Activated T-helper 2 cell treated with anti-CD3 and anti-CD28 coated beads, Interferon-gamma antibody, Interleukin-2, Interleukin-4, amounts not matched to agents 10 μg/mL and 5 μg/mL and 100 μg/mL, durations not matched to agents 14 hours and 24 hours and 36 hours (primary cell): ENCODE measurements at regions not wholly inside any gene's neighbourhood (a gene's known extent, or its start where the extent isn't known, plus 50 kb on each side); places are given as distances from the start of the nearest gene placed in this dataset.
"Not testable (repeated sequence)": the region's sequence is repeated elsewhere in the genome, so short reads cannot be mapped to it uniquely, and the experiment has no call there.

ENCODE experiments used
- DNase-seq: peaks from one replicate; pipeline ENCODE4 v3.0.0; 2021; ENCODE audit warnings: low spot score
- H3K27ac Mint-ChIP-seq: one replicate; pipeline ENCODE4 v1.8.0; 2021; ENCODE audit warnings: mixed read lengths
- H3K27me3 Mint-ChIP-seq: one replicate; pipeline ENCODE4 v1.8.0; 2021; ENCODE audit warnings: low read depth, mixed read lengths
- H3K36me3 Mint-ChIP-seq: one replicate; pipeline ENCODE4 v1.8.0; 2021; ENCODE audit warnings: low read depth, mixed read lengths
- H3K4me1 Mint-ChIP-seq: one replicate; pipeline ENCODE4 v1.8.0; 2021; ENCODE audit warnings: low read depth, mixed read lengths
- H3K4me3 Mint-ChIP-seq: one replicate; pipeline ENCODE4 v1.8.0; 2021; ENCODE audit warnings: low read depth, mild to moderate bottlenecking, moderate library complexity, mixed read lengths
- H3K9me3 Mint-ChIP-seq: one replicate; pipeline ENCODE4 v1.8.0; 2021; ENCODE audit warnings: mixed read lengths
- intact Hi-C: fragments of 100-400 bp; cut with micrococcal nuclease; formaldehyde crosslinking; loops from one replicate; pipeline ENCODE4 v1.15.1; 2023

GRCh38 chr4:33959519-33959918, 2284.8 kb downstream of the ARAP2 start:
- no peaks in the 10 kb centered on the region for H3K27me3 Mint-ChIP-seq
- H3K36me3 Mint-ChIP-seq = no peaks in the 10 kb centered on the region
- peaks cover 30% of the 10 kb centered on the region for H3K9me3 Mint-ChIP-seq
- no peak for DNase-seq
- H3K4me3 Mint-ChIP-seq = no peak overlapping the region
- H3K27ac Mint-ChIP-seq = no peak overlapping the region
- no peaks in the 10 kb centered on the region for H3K4me1 Mint-ChIP-seq
- intact Hi-C loops = no loop called here

GRCh38 chr4:33961761-33962160, 2282.6 kb downstream of the ARAP2 start:
- Mint-ChIP-seq H3K27ac (no peak overlapping the region), H3K4me3 (no peak overlapping the region), H3K4me1 (no peaks in the 10 kb centered on the region), H3K36me3 (no peaks in the 10 kb centered on the region), H3K27me3 (no peaks in the 10 kb centered on the region), H3K9me3 (peaks cover 24% of the 10 kb centered on the region)
- DNase-seq = no peak
- intact Hi-C loops = no loop called here

- H3K9me3 Mint-ChIP-seq = peaks cover 12% of the 10 kb centered on the region
These were observed 2277.5 kb downstream of the ARAP2 start for GRCh38 chr4:33966808-33967207.

GRCh38 chr4:33974270-33974669, 2270.0 kb downstream of the ARAP2 start:
- DNase-seq = no peak
- Mint-ChIP-seq H3K4me3 (no peak overlapping the region), H3K27me3 (no peaks in the 10 kb centered on the region), H3K9me3 (peaks cover 10% of the 10 kb centered on the region), H3K36me3 (no peaks in the 10 kb centered on the region), H3K4me1 (no peaks in the 10 kb centered on the region), H3K27ac (no peak overlapping the region)
- intact Hi-C loops = no loop called here

More at GRCh38 chr4:33966808-33967207, 2277.5 kb downstream of the ARAP2 start:
- no peak overlapping the region for H3K4me3 Mint-ChIP-seq
- H3K4me1 Mint-ChIP-seq = no peaks in the 10 kb centered on the region
- H3K27ac Mint-ChIP-seq = no peak overlapping the region
- no peaks in the 10 kb centered on the region for H3K27me3 Mint-ChIP-seq
- intact Hi-C loops = no loop called here
- no peak for DNase-seq
- no peaks in the 10 kb centered on the region for H3K36me3 Mint-ChIP-seq

GRCh38 chr4:33975995-33976394, 2268.3 kb downstream of the ARAP2 start:
- H3K4me3 Mint-ChIP-seq = no peak overlapping the region
- peaks cover 16% of the 10 kb centered on the region for H3K9me3 Mint-ChIP-seq
- H3K27ac Mint-ChIP-seq = no peak overlapping the region
- no peaks in the 10 kb centered on the region for H3K4me1 Mint-ChIP-seq
- intact Hi-C loops = no loop called here
- no peak for DNase-seq
- no peaks in the 10 kb centered on the region for H3K27me3 Mint-ChIP-seq
- no peaks in the 10 kb centered on the region for H3K36me3 Mint-ChIP-seq

GRCh38 chr4:33979781-33980180, 2264.5 kb downstream of the ARAP2 start:
- H3K4me3 Mint-ChIP-seq, intact Hi-C loops, H3K27ac Mint-ChIP-seq, H3K27me3 Mint-ChIP-seq, H3K4me1 Mint-ChIP-seq, H3K9me3 Mint-ChIP-seq, DNase-seq, H3K36me3 Mint-ChIP-seq: not testable (repeated sequence)

- no peak for DNase-seq
- no peak overlapping the region for H3K27ac Mint-ChIP-seq
- no peaks in the 10 kb centered on the region for H3K36me3 Mint-ChIP-seq
- no peak overlapping the region for H3K4me3 Mint-ChIP-seq
- H3K9me3 Mint-ChIP-seq = peaks cover 15% of the 10 kb centered on the region
- intact Hi-C loops = no loop called here
- H3K27me3 Mint-ChIP-seq = no peaks in the 10 kb centered on the region
- H3K4me1 Mint-ChIP-seq = no peaks in the 10 kb centered on the region
These were observed 2264.0 kb downstream of the ARAP2 start for GRCh38 chr4:33980361-33980760.

GRCh38 chr4:33989820-33990443, 2254.4 kb downstream of the ARAP2 start:
- H3K27ac Mint-ChIP-seq = no peak overlapping the region
- H3K9me3 Mint-ChIP-seq = peaks cover 19% of the 10 kb centered on the region
- H3K4me1 Mint-ChIP-seq = no peaks in the 10 kb centered on the region
- DNase-seq = no peak
- no peak overlapping the region for H3K4me3 Mint-ChIP-seq
- H3K36me3 Mint-ChIP-seq = no peaks in the 10 kb centered on the region
- no peaks in the 10 kb centered on the region for H3K27me3 Mint-ChIP-seq
- intact Hi-C loops = no loop called here

GRCh38 chr4:33996075-33996718, 2248.1 kb downstream of the ARAP2 start:
- intact Hi-C loops = no loop called here
- Mint-ChIP-seq H3K9me3 (peaks cover 21% of the 10 kb centered on the region), H3K27ac (no peak overlapping the region), H3K4me3 (no peak overlapping the region), H3K27me3 (no peaks in the 10 kb centered on the region), H3K4me1 (no peaks in the 10 kb centered on the region), H3K36me3 (no peaks in the 10 kb centered on the region)
- no peak for DNase-seq

GRCh38 chr4:33998291-33998690, 2246.0 kb downstream of the ARAP2 start:
- Mint-ChIP-seq H3K27me3 (no peaks in the 10 kb centered on the region), H3K4me1 (no peaks in the 10 kb centered on the region), H3K36me3 (no peaks in the 10 kb centered on the region), H3K4me3 (no peak overlapping the region), H3K9me3 (peaks cover 26% of the 10 kb centered on the region), H3K27ac (no peak overlapping the region)
- no peak for DNase-seq
- intact Hi-C loops = no loop called here

- Mint-ChIP-seq H3K36me3 (no peaks in the 10 kb centered on the region), H3K27ac (no peak overlapping the region), H3K9me3 (peaks cover 23% of the 10 kb centered on the region), H3K4me3 (no peak overlapping the region), H3K27me3 (no peaks in the 10 kb centered on the region), H3K4me1 (no peaks in the 10 kb centered on the region)
- intact Hi-C loops = no loop called here
- DNase-seq = no peak
These were observed 2244.0 kb downstream of the ARAP2 start for GRCh38 chr4:34000356-34000755.

GRCh38 chr4:34006540-34006939, 2237.8 kb downstream of the ARAP2 start:
- H3K36me3 Mint-ChIP-seq, DNase-seq, H3K4me3 Mint-ChIP-seq, H3K4me1 Mint-ChIP-seq, H3K27ac Mint-ChIP-seq, H3K27me3 Mint-ChIP-seq, intact Hi-C loops: not testable (repeated sequence)
- peaks cover 14% of the 10 kb centered on the region for H3K9me3 Mint-ChIP-seq

- DNase-seq = no peak
- intact Hi-C loops = no loop called here
- Mint-ChIP-seq H3K9me3 (peaks cover 9% of the 10 kb centered on the region), H3K4me1 (no peaks in the 10 kb centered on the region), H3K27me3 (no peaks in the 10 kb centered on the region), H3K36me3 (no peaks in the 10 kb centered on the region), H3K27ac (no peak overlapping the region), H3K4me3 (no peak overlapping the region)
These were observed 2234.4 kb downstream of the ARAP2 start for GRCh38 chr4:34009951-34010350.
